ENCODE measurements at regions not wholly inside any gene's neighbourhood (a gene's known extent, or its start where the extent isn't known, plus 50 kb on each side); places are given as distances from the start of the nearest gene placed in this dataset.

DNA sequence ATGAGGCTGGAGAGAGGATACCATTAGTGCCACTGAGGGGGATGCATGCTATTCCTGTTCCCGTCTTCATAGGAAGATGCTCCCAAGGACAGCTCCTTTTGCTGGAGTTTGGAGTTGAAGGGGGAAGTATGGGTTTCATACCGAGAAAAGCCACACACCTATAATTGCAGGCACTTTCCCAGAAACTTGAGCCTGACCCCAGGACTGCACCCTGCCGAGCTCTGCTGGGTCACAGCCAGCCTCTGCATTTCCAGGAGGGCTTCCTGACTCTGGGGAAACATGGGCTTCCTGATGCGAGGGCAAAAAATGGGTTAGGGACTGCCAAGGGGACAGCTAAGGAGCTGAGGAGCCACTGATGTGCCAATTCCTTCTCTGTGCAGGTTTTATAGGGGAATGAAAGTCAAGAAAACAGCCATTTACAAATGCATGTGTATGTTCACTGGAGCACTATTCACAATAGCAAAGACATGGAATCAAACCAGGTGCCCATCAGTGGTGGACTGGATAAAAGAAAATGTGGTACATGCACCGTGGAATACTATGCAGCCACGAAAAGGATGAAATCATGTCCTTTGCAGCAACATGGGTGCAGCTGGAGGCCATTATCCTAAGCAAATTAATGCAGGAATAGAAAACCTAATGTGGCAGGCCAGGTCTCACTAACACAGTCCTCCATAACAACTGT lies 104.5 kb downstream of the ACAA2 start:
- TF ChIP-seq POLR2A (IDR thresholded peaks at IDR 0.05; ENCODE audit: low read length) (no peak), GATA1 (IDR thresholded peaks at IDR 0.05; ENCODE audit: low read depth, low read length) (no peak)
